ENCODE measurements at regions not wholly inside any gene's neighbourhood (a gene's known extent, or its start where the extent isn't known, plus 50 kb on each side); places are given as distances from the start of the nearest gene placed in this dataset.

GRCh38 chr4:84412062-84412461 is 87.0 kb downstream of the NKX6-1 start:
- Histone ChIP-seq H3K27ac (no peak overlapping the region), H3K27me3 (no peaks in the 10 kb centered on the region), H3K36me3 (no peaks in the 10 kb centered on the region), H3K4me3 (no peak overlapping the region), H3K4me1 (no peaks in the 10 kb centered on the region), H3K9me3 (no peaks in the 10 kb centered on the region)
- TF ChIP-seq CTCF (IDR thresholded peaks at IDR 0.05), result no peak
- no peak for DNase-seq
- intact Hi-C loops (cut with DNase I; ENCODE audit: low total_unique reads), result no loop called here

- no peak for TF ChIP-seq CTCF (IDR thresholded peaks at IDR 0.05)
- Histone ChIP-seq H3K27ac (no peak overlapping the region), H3K36me3 (no peaks in the 10 kb centered on the region), H3K27me3 (no peaks in the 10 kb centered on the region), H3K4me3 (no peak overlapping the region), H3K9me3 (no peaks in the 10 kb centered on the region), H3K4me1 (no peaks in the 10 kb centered on the region)
- no peak for DNase-seq
- intact Hi-C loops (cut with DNase I; ENCODE audit: low total_unique reads), result no loop called here
Observed at GRCh38 chr4:84407554-84408407, 91.3 kb downstream of the NKX6-1 start.

GRCh38 chr4:84403656-84404055 is 95.4 kb downstream of the NKX6-1 start:
- H3K27me3 ChIP-seq, result no peaks in the 10 kb centered on the region
- no peak for DNase-seq
- H3K9me3 ChIP-seq, result no peaks in the 10 kb centered on the region
- H3K36me3 ChIP-seq, result no peaks in the 10 kb centered on the region
- H3K4me3 ChIP-seq, result no peak overlapping the region
- TF ChIP-seq CTCF (IDR thresholded peaks at IDR 0.05), result no peak
- H3K4me1 ChIP-seq, result no peaks in the 10 kb centered on the region
- H3K27ac ChIP-seq, result no peak overlapping the region
- intact Hi-C loops (cut with DNase I; ENCODE audit: low total_unique reads), result no loop called here

- H3K4me3 ChIP-seq, result no peak overlapping the region
- no peak overlapping the region for H3K27ac ChIP-seq
- no peak for DNase-seq
- no peaks in the 10 kb centered on the region for H3K4me1 ChIP-seq
- no peak for TF ChIP-seq CTCF (IDR thresholded peaks at IDR 0.05)
- no peaks in the 10 kb centered on the region for H3K9me3 ChIP-seq
- intact Hi-C loops (cut with DNase I; ENCODE audit: low total_unique reads), result no loop called here
- H3K27me3 ChIP-seq, result no peaks in the 10 kb centered on the region
- H3K36me3 ChIP-seq, result no peaks in the 10 kb centered on the region
Observed at GRCh38 chr4:84401701-84402306, 97.3 kb downstream of the NKX6-1 start.

GRCh38 chr4:84394386-84394785 is 104.7 kb downstream of the NKX6-1 start:
- H3K4me3 ChIP-seq, result no peak overlapping the region
- H3K27ac ChIP-seq, result no peak overlapping the region
- intact Hi-C loops (cut with DNase I; ENCODE audit: low total_unique reads), result no loop called here
- H3K4me1 ChIP-seq, result no peaks in the 10 kb centered on the region
- no peak for TF ChIP-seq CTCF (IDR thresholded peaks at IDR 0.05)
- H3K36me3 ChIP-seq, result no peaks in the 10 kb centered on the region
- H3K9me3 ChIP-seq, result no peaks in the 10 kb centered on the region
- no peak for DNase-seq
- no peaks in the 10 kb centered on the region for H3K27me3 ChIP-seq
